M059J (cell line): ENCODE measurements at regions not wholly inside any gene's neighbourhood (a gene's known extent, or its start where the extent isn't known, plus 50 kb on each side); places are given as distances from the start of the nearest gene placed in this dataset.

Source experiments
- DNase-seq: peaks from one replicate; pipeline ENCODE4 v3.0.0-alpha.2; 2012; ENCODE audit warnings: low read depth

DNA sequence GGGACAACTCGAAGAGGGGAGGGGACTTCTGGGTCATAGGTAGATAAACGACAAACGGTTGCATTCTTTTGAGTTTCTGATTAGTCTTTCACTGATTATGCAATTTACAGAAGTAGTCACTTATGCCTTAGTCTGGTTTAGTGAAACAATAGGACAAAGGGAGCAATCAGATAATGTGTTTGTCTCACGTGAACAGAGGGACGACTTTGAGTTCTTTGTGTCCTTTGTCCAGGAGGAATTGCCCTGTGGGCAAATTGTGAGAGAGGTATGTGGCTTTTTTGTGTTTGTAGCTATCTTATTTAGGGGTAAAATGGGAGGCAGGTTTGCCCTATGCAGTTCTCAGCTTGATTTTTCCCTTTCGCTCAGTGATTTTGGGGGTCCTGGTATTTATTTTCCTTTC is 362.9 kb upstream of the PCDH20 start:
- no peak for DNase-seq

- no peak for DNase-seq
These were observed 362.2 kb upstream of the PCDH20 start for GRCh38 chr13:61777899-61778298.

DNA sequence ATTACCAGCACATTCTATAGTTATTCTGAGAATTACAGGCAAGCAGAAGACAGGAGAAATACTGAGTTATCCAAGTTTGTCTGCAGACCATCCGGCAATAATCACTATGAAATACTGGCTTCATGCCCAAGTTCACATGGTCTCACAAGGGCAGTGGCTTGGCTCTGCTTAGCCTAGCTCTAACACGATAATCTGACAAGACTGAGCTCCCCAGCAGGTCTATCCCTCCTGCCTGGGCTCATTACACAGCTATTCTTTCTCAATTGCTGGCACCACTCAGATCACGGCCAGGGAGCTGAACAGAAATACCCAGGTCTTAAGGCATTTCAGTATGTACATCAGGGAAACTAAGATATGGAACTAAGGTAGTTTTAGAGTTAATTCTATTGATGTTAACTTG is 361.6 kb upstream of the PCDH20 start:
- DNase-seq: no peak

- DNase-seq: no peak
These were observed 359.3 kb upstream of the PCDH20 start for GRCh38 chr13:61774903-61775302.

GRCh38 chr13:61770681-61771080 is 355.0 kb upstream of the PCDH20 start:
- no peak for DNase-seq

- DNase-seq: no peak
These were observed 352.5 kb upstream of the PCDH20 start for GRCh38 chr13:61768175-61768574.

- no peak for DNase-seq
These were observed 351.0 kb upstream of the PCDH20 start for GRCh38 chr13:61766667-61767058.

- no peak for DNase-seq
These were observed 350.5 kb upstream of the PCDH20 start for GRCh38 chr13:61765940-61766666.

- no peak for DNase-seq
These were observed 349.6 kb upstream of the PCDH20 start for GRCh38 chr13:61765181-61765742.

DNA sequence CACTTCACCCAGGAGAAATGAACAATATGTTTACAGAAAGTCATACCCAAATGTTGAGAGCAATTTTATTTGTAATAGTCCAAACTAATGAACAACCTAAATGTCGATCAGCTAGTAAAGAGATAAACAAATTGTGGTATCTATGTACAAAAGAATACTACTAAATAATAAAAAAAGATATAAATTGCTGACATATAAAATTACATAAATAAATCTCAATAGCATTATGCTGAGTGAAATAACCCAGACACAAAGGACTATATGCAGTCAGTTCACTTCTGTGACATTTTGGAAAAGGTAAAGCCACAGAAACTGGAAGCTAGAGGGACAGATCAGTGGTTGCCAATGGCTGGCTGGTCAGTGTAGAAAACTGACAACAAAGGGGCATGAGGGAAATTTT is 346.0 kb upstream of the PCDH20 start:
- DNase-seq: no peak

GRCh38 chr13:61760102-61760501 is 344.5 kb upstream of the PCDH20 start:
- DNase-seq: no peak

GRCh38 chr13:61756031-61756430 is 340.4 kb upstream of the PCDH20 start:
- DNase-seq: no peak

GRCh38 chr13:61751039-61751438 is 335.4 kb upstream of the PCDH20 start:
- no peak for DNase-seq

GRCh38 chr13:61738236-61738750 is 322.6 kb upstream of the PCDH20 start:
- DNase-seq: no peak

GRCh38 chr13:61734683-61735082 is 319.0 kb upstream of the PCDH20 start:
- DNase-seq: no peak

DNA sequence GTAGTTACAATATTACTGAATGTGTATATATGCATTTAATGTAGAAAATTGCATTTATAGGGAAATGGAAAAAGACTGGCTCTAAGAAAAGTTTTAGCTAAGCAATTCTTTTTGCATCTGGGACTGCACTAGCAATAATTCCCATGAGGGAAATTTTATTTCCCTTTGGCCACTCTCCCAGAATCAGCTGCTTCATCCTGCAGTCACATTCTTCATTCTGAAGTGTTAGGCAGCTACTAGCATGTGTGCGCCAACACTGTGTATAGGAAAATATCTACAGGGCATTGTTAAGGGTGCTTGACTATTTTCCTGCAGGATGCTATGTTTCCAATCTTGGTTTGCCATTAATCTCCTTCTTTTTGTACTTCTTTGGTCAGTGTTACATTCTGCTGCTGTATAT is 312.8 kb upstream of the PCDH20 start:
- no peak for DNase-seq

GRCh38 chr13:61727767-61728166 is 312.1 kb upstream of the PCDH20 start:
- no peak for DNase-seq

DNA sequence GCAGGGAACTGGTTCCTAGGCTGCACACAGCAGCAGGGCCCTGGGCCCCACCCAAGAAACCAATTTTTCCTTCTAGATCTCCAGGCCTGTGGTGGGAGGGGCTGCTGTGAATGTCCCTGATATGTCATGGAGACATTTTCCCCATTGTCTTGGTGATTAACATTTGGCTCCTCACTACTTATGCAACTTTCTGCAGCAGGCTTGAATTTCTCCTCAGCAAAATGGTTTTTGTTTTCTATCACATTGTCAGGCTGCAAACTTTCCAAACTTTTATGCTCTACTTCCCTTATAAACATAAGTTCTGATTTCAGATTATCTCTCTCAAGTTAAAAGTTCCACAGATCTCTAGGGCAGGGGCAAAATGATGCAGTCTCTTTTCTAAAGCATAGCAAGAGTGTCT is 310.2 kb upstream of the PCDH20 start:
- no peak for DNase-seq

GRCh38 chr13:61722119-61722518 is 306.5 kb upstream of the PCDH20 start:
- DNase-seq: no peak

DNA sequence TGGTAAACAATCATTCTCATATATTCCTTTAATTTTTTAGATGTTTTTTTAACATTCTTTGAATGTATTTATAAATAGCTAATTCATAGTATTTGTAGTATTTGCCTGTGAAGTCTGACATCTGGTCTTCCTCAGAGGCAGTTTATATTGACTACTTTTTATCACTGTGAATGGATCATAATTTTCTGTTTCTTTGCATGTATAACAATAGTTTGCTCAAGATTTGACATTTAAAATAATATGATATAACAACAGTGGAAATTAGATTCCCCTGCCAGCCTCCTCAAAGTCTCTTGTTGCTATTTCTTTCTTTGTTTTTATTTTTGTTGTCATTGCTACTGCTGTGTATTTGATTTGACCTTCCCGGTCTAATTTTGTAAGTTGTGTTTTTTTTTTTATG is 297.0 kb upstream of the PCDH20 start:
- no peak for DNase-seq

GRCh38 chr13:61709258-61709657 is 293.6 kb upstream of the PCDH20 start:
- DNase-seq: no peak

GRCh38 chr13:61706899-61707298 is 291.2 kb upstream of the PCDH20 start:
- no peak for DNase-seq

DNA sequence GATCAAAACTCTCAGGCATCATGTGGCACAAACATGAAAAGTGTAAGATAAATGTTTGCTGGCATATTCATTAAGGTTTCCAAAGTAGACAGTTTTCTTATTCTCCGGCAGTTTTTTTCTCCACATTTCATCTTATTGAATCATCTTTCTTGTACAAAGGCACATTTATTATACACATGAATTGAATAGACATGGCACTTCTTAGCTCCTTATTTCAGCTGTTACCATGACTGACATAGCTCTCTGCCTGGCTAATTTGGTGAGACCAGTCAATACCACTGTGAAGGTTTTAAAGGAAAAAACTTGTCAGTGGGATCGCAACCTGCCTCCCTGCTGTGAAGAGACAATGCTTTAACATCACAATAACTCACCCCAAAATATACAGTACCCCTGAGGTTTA is 285.0 kb upstream of the PCDH20 start:
- DNase-seq: no peak

- no peak for DNase-seq
These were observed 284.5 kb upstream of the PCDH20 start for GRCh38 chr13:61700181-61700580.
